Type B pancreatic cell (in vitro differentiated cells): ENCODE measurements at regions not wholly inside any gene's neighbourhood (a gene's known extent, or its start where the extent isn't known, plus 50 kb on each side); places are given as distances from the start of the nearest gene placed in this dataset.

Experiments used
- DNase-seq: peaks from one replicate; pipeline ENCODE4 v3.0.0; 2021; ENCODE audit warnings: mixed read lengths; ENCODE audit not compliant: unreplicated experiment; ENCODE audit errors: extremely low spot score
- H3K27ac Mint-ChIP-seq: 2 replicates; pipeline ENCODE4 v1.8.0; 2021; ENCODE audit warnings: mild to moderate bottlenecking, mixed read lengths
- H3K27me3 Mint-ChIP-seq: 2 replicates; pipeline ENCODE4 v1.8.0; 2021; ENCODE audit warnings: mixed read lengths
- H3K36me3 Mint-ChIP-seq: 2 replicates; pipeline ENCODE4 v1.8.0; 2021; ENCODE audit warnings: mixed read lengths
- H3K4me1 Mint-ChIP-seq: one replicate; pipeline ENCODE4 v1.8.0; 2021; ENCODE audit warnings: mixed read lengths; ENCODE audit not compliant: unreplicated experiment
- H3K4me3 Mint-ChIP-seq: 2 replicates; pipeline ENCODE4 v1.8.0; 2021; ENCODE audit warnings: mild to moderate bottlenecking, mixed read lengths
- H3K9me3 Mint-ChIP-seq: 2 replicates; pipeline ENCODE4 v1.8.0; 2021; ENCODE audit warnings: mixed read lengths
- CTCF ChIP-seq: fragments of 200-600 bp; sonication (generic); conservative IDR thresholded peaks from 2 replicates; pipeline ENCODE4 v1.5.0; 2021; ENCODE audit warnings: antibody characterized with exemption, mild to moderate bottlenecking

- Mint-ChIP-seq H3K4me3 (no peak overlapping the region), H3K36me3 (no peaks in the 10 kb centered on the region), H3K9me3 (no peaks in the 10 kb centered on the region), H3K4me1 (peaks cover 1% of the 10 kb centered on the region), H3K27me3 (no peaks in the 10 kb centered on the region), H3K27ac (no peak overlapping the region)
- no peak for TF ChIP-seq CTCF
- no peak for DNase-seq
These were observed 205.0 kb downstream of the UBE2E3 start for GRCh38 chr2:181185421-181185820.

- no peak overlapping the region for H3K27ac Mint-ChIP-seq
- H3K27me3 Mint-ChIP-seq = peaks cover 3% of the 10 kb centered on the region
- H3K9me3 Mint-ChIP-seq = no peaks in the 10 kb centered on the region
- peaks cover 7% of the 10 kb centered on the region for H3K4me1 Mint-ChIP-seq
- H3K36me3 Mint-ChIP-seq = no peaks in the 10 kb centered on the region
- DNase-seq = no peak
- no peak overlapping the region for H3K4me3 Mint-ChIP-seq
- no peak for TF ChIP-seq CTCF
These were observed 205.5 kb downstream of the UBE2E3 start for GRCh38 chr2:181185948-181186347.

- Mint-ChIP-seq H3K4me1 (peaks cover 7% of the 10 kb centered on the region), H3K36me3 (no peaks in the 10 kb centered on the region), H3K27ac (no peak overlapping the region), H3K27me3 (peaks cover 3% of the 10 kb centered on the region), H3K4me3 (no peak overlapping the region), H3K9me3 (no peaks in the 10 kb centered on the region)
- DNase-seq = no peak
- no peak for TF ChIP-seq CTCF
These were observed 208.2 kb downstream of the UBE2E3 start for GRCh38 chr2:181188605-181189004.

GRCh38 chr2:181189951-181190350 is 209.5 kb downstream of the UBE2E3 start:
- Mint-ChIP-seq H3K27me3 (peaks cover 7% of the 10 kb centered on the region), H3K36me3 (no peaks in the 10 kb centered on the region), H3K9me3 (no peaks in the 10 kb centered on the region), H3K4me3 (no peak overlapping the region), H3K27ac (no peak overlapping the region), H3K4me1 (peaks cover 7% of the 10 kb centered on the region)
- no peak for TF ChIP-seq CTCF
- DNase-seq = no peak

- Mint-ChIP-seq H3K9me3 (no peaks in the 10 kb centered on the region), H3K27ac (no peak overlapping the region), H3K4me3 (no peak overlapping the region), H3K27me3 (peaks cover 7% of the 10 kb centered on the region), H3K4me1 (peaks cover 7% of the 10 kb centered on the region), H3K36me3 (no peaks in the 10 kb centered on the region)
- DNase-seq = no peak
- no peak for TF ChIP-seq CTCF
These were observed 210.3 kb downstream of the UBE2E3 start for GRCh38 chr2:181190711-181191110.

GRCh38 chr2:181193550-181193949 is 213.1 kb downstream of the UBE2E3 start:
- TF ChIP-seq CTCF = no peak
- peaks cover 7% of the 10 kb centered on the region for H3K27me3 Mint-ChIP-seq
- no peaks in the 10 kb centered on the region for H3K9me3 Mint-ChIP-seq
- no peak for DNase-seq
- no peak overlapping the region for H3K27ac Mint-ChIP-seq
- H3K4me1 Mint-ChIP-seq = peaks cover 7% of the 10 kb centered on the region
- no peaks in the 10 kb centered on the region for H3K36me3 Mint-ChIP-seq
- no peak overlapping the region for H3K4me3 Mint-ChIP-seq
